ENCODE measurements at regions not wholly inside any gene's neighbourhood (a gene's known extent, or its start where the extent isn't known, plus 50 kb on each side); places are given as distances from the start of the nearest gene placed in this dataset.

- no peak for TF ChIP-seq POLR2AphosphoS5 (IDR thresholded peaks at IDR 0.05; ENCODE audit: low read depth, low read length)
- TF ChIP-seq, protein P1, sequence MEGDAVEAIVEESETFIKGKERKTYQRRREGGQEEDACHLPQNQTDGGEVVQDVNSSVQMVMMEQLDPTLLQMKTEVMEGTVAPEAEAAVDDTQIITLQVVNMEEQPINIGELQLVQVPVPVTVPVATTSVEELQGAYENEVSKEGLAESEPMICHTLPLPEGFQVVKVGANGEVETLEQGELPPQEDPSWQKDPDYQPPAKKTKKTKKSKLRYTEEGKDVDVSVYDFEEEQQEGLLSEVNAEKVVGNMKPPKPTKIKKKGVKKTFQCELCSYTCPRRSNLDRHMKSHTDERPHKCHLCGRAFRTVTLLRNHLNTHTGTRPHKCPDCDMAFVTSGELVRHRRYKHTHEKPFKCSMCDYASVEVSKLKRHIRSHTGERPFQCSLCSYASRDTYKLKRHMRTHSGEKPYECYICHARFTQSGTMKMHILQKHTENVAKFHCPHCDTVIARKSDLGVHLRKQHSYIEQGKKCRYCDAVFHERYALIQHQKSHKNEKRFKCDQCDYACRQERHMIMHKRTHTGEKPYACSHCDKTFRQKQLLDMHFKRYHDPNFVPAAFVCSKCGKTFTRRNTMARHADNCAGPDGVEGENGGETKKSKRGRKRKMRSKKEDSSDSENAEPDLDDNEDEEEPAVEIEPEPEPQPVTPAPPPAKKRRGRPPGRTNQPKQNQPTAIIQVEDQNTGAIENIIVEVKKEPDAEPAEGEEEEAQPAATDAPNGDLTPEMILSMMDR (IDR thresholded peaks at IDR 0.05) = no peak
These were observed 382.6 kb upstream of the NR5A2 start for GRCh38 chr1:199644912-199645311.
